Neural progenitor cell (in vitro differentiated cells): ENCODE measurements at regions not wholly inside any gene's neighbourhood (a gene's known extent, or its start where the extent isn't known, plus 50 kb on each side); places are given as distances from the start of the nearest gene placed in this dataset.

Source experiments
- DNase-seq: peaks from one replicate; pipeline ENCODE4 v3.0.0-alpha.2; 2016; ENCODE audit warnings: low spot score
- H2AFZ ChIP-seq: fragments of 200-600 bp; sonication (generic); replicated peaks from 2 replicates; pipeline ENCODE4 v1.6.1; 2016; ENCODE audit warnings: antibody characterized with exemption
- H3F3A ChIP-seq: fragments of 200-600 bp; sonication (generic); 2 replicates; pipeline ENCODE4 v1.6.1; 2016; ENCODE audit warnings: antibody characterized with exemption, low read depth
- H3K27ac ChIP-seq: fragments of 200-600 bp; sonication (generic); 2 replicates; pipeline ENCODE4 v1.5.1; 2016; ENCODE audit warnings: mild to moderate bottlenecking
- H3K27me3 ChIP-seq: fragments of 200-600 bp; sonication (generic); 2 replicates; pipeline ENCODE4 v1.6.1; 2016; ENCODE audit warnings: mild to moderate bottlenecking, moderate library complexity
- H3K36me3 ChIP-seq: fragments of 200-600 bp; sonication (generic); 2 replicates; pipeline ENCODE4 v1.5.1; 2016
- H3K4me1 ChIP-seq: fragments of 200-600 bp; sonication (generic); 2 replicates; pipeline ENCODE4 v1.6.1; 2016; ENCODE audit warnings: mixed run types
- H3K4me2 ChIP-seq: fragments of 200-600 bp; sonication (generic); 2 replicates; pipeline ENCODE4 v1.6.1; 2016
- H3K4me3 ChIP-seq: fragments of 200-600 bp; sonication (generic); 2 replicates; pipeline ENCODE4 v1.5.1; 2016
- H3K79me2 ChIP-seq: fragments of 200-600 bp; sonication (generic); 2 replicates; pipeline ENCODE4 v1.6.1; 2016; ENCODE audit warnings: low read depth
- H3K9ac ChIP-seq: fragments of 200-600 bp; sonication (generic); 2 replicates; pipeline ENCODE4 v1.6.1; 2016
- H3K9me3 ChIP-seq: fragments of 200-600 bp; sonication (generic); 2 replicates; pipeline ENCODE4 v1.5.1; 2016; ENCODE audit warnings: low read depth
- H4K20me1 ChIP-seq: fragments of 200-600 bp; sonication (generic); 2 replicates; pipeline ENCODE4 v1.6.1; 2016; ENCODE audit warnings: low read depth
- H3K27ac Mint-ChIP-seq: 3 replicates; pipeline ENCODE4 v1.8.0; 2021; ENCODE audit warnings: mixed read lengths
- H3K27me3 Mint-ChIP-seq: 2 replicates; pipeline ENCODE4 v1.8.0; 2022; ENCODE audit warnings: low read depth, mild to moderate bottlenecking, inconsistent platforms, moderate library complexity, mixed read lengths; ENCODE audit not compliant: insufficient read depth
- H3K36me3 Mint-ChIP-seq: 3 replicates; pipeline ENCODE4 v1.8.0; 2021; ENCODE audit warnings: mixed read lengths
- H3K4me1 Mint-ChIP-seq: 3 replicates; pipeline ENCODE4 v1.8.0; 2021; ENCODE audit warnings: mixed read lengths
- H3K4me3 Mint-ChIP-seq: 3 replicates; pipeline ENCODE4 v1.8.0; 2021; ENCODE audit warnings: mild to moderate bottlenecking, moderate library complexity, mixed read lengths
- H3K9me3 Mint-ChIP-seq: 3 replicates; pipeline ENCODE4 v1.8.0; 2020; ENCODE audit warnings: mixed read lengths
- EZH2 ChIP-seq: fragments of 200-600 bp; sonication (generic); IDR thresholded peaks from 2 replicates; pipeline ENCODE4 v1.6.1; 2017; ENCODE audit warnings: antibody characterized with exemption, mild to moderate bottlenecking, moderate library complexity
- EZH2phosphoT487 ChIP-seq: fragments of 200-600 bp; sonication (generic); IDR thresholded peaks from 2 replicates; pipeline ENCODE4 v1.6.1; 2017; ENCODE audit warnings: antibody characterized with exemption
- TF ChIP-seq, protein P1 (sequence below): fragments of 200-600 bp; sonication (generic); IDR thresholded peaks from 2 replicates; pipeline ENCODE4 v1.5.1; 2017; ENCODE audit warnings: antibody characterized with exemption, mild to moderate bottlenecking

GRCh38 chr5:119949426-119949999, 320.2 kb downstream of the FAM170A start:
- no peak for DNase-seq

DNA sequence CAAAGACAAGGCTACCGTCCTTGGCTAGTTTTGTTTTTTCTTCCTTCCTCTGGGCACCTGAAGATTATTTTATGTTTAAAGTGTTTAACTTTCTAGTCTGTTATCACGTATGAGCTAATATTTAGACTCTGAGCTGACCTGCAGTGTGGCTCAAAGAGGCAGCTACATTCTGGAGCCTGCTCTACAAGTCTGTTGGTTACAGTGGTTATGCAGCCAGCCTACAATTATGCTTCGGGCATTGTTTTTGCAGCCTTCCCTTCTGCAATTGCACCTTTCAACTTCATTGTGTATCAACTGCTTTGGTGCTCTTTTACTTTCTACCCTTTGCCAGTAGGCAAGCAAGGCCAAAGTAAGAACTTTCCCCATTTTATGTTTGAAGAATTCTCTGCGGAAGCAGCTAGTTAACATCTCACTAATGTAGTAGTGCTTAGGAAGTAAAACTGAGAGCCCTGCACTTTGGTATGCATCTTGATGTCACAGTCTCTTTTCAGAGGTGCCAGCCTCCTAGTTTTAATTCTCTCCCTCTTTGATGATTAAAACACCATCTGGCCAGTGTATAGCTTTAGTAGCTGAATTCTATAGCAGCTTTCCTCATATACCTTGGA, 322.1 kb downstream of the FAM170A start:
- Mint-ChIP-seq H3K27ac (no peak overlapping the region), H3K9me3 (peaks cover 6% of the 10 kb centered on the region), H3K36me3 (no peaks in the 10 kb centered on the region), H3K27me3 (no peaks in the 10 kb centered on the region), H3K4me1 (no peaks in the 10 kb centered on the region), H3K4me3 (no peak overlapping the region)
- Histone ChIP-seq H3K4me3 (no peak overlapping the region), H3K36me3 (no peaks in the 10 kb centered on the region), H3K27me3 (no peaks in the 10 kb centered on the region), H3K27ac (no peak overlapping the region), H3K9ac (no peak overlapping the region), H3K79me2 (no peaks in the 10 kb centered on the region), H3K9me3 (no peaks in the 10 kb centered on the region), H2AFZ (peak overlapping the region; percentile 83), H3F3A (no peaks in the 10 kb centered on the region), H3K4me1 (no peaks in the 10 kb centered on the region), H3K4me2 (no peak overlapping the region), H4K20me1 (no peaks in the 10 kb centered on the region)
- no peak for DNase-seq
- TF ChIP-seq EZH2phosphoT487 (no peak), EZH2 (no peak)
- TF ChIP-seq, protein P1, sequence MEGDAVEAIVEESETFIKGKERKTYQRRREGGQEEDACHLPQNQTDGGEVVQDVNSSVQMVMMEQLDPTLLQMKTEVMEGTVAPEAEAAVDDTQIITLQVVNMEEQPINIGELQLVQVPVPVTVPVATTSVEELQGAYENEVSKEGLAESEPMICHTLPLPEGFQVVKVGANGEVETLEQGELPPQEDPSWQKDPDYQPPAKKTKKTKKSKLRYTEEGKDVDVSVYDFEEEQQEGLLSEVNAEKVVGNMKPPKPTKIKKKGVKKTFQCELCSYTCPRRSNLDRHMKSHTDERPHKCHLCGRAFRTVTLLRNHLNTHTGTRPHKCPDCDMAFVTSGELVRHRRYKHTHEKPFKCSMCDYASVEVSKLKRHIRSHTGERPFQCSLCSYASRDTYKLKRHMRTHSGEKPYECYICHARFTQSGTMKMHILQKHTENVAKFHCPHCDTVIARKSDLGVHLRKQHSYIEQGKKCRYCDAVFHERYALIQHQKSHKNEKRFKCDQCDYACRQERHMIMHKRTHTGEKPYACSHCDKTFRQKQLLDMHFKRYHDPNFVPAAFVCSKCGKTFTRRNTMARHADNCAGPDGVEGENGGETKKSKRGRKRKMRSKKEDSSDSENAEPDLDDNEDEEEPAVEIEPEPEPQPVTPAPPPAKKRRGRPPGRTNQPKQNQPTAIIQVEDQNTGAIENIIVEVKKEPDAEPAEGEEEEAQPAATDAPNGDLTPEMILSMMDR = no peak

More at GRCh38 chr5:119949426-119949999, 320.2 kb downstream of the FAM170A start:
- Histone ChIP-seq H3K27me3 (no peaks in the 10 kb centered on the region), H3K4me3 (no peak overlapping the region), H3K4me2 (no peak overlapping the region), H3K9ac (no peak overlapping the region), H2AFZ (no peak overlapping the region), H3K27ac (no peak overlapping the region), H3F3A (no peaks in the 10 kb centered on the region), H3K36me3 (no peaks in the 10 kb centered on the region), H3K4me1 (no peaks in the 10 kb centered on the region), H3K79me2 (no peaks in the 10 kb centered on the region), H4K20me1 (no peaks in the 10 kb centered on the region), H3K9me3 (no peaks in the 10 kb centered on the region)
- Mint-ChIP-seq H3K4me3 (no peak overlapping the region), H3K4me1 (no peaks in the 10 kb centered on the region), H3K27me3 (no peaks in the 10 kb centered on the region), H3K36me3 (no peaks in the 10 kb centered on the region), H3K9me3 (peaks cover 9% of the 10 kb centered on the region), H3K27ac (no peak overlapping the region)
- no peak for TF ChIP-seq EZH2
- TF ChIP-seq, protein P1 = no peak
- TF ChIP-seq EZH2phosphoT487 = no peak

GRCh38 chr5:119953474-119953873, 324.1 kb downstream of the FAM170A start:
- DNase-seq = no peak
- H3K79me2 ChIP-seq = no peaks in the 10 kb centered on the region
- no peaks in the 10 kb centered on the region for H3K27me3 Mint-ChIP-seq
- H3K4me2 ChIP-seq = no peak overlapping the region
- no peak overlapping the region for H3K27ac ChIP-seq
- no peaks in the 10 kb centered on the region for H3K4me1 ChIP-seq
- H3K4me3 Mint-ChIP-seq = no peak overlapping the region
- no peaks in the 10 kb centered on the region for H3K9me3 Mint-ChIP-seq
- TF ChIP-seq, protein P1 = no peak
- H3K27ac Mint-ChIP-seq = no peak overlapping the region
- no peaks in the 10 kb centered on the region for H3K36me3 ChIP-seq
- no peak overlapping the region for H2AFZ ChIP-seq
- H3K36me3 Mint-ChIP-seq = no peaks in the 10 kb centered on the region
- H3K27me3 ChIP-seq = no peaks in the 10 kb centered on the region
- no peaks in the 10 kb centered on the region for H4K20me1 ChIP-seq
- no peak overlapping the region for H3K9ac ChIP-seq
- no peaks in the 10 kb centered on the region for H3K4me1 Mint-ChIP-seq
- no peaks in the 10 kb centered on the region for H3K9me3 ChIP-seq
- H3F3A ChIP-seq = no peaks in the 10 kb centered on the region
- H3K4me3 ChIP-seq = no peak overlapping the region
